ENCODE measurements at regions not wholly inside any gene's neighbourhood (a gene's known extent, or its start where the extent isn't known, plus 50 kb on each side); places are given as distances from the start of the nearest gene placed in this dataset.

DNA sequence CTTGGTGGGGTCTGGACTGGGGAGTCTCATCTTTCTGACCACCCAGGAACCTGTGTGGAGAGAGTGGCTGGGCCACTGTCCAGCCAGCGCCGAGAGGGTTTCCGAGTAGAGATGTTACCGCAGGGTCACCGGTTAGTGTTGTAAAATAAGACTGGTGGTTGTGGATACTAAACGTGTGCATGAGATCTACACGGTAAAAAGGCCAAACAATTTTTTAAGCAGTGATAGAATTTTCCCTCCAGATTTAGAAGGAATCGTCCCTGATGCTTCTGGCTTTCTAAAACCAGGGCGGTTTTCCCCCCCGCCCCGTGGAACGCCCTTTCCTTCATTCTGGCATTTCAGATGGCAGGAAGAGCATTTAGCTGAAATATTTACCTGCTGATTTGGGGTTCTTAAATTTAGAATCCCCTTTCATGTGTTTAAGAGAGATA, 72.6 kb upstream of the PPARA start:
- H3K27me3 ChIP-seq = no peaks in the 10 kb centered on the region
- 22 to 42% (median 27%) methylated on average over 12 of the region's 12 CpGs for whole genome bisulfite sequencing, 5 donors
- peaks cover 0 to 12% (median 0%) of the 10 kb centered on the region in 4 donors for H3K36me3 ChIP-seq
- H3K4me3 ChIP-seq = peak overlapping the region; percentile 59 to 91 (median 80)
- TF ChIP-seq POLR2A (IDR thresholded peaks at IDR 0.05) (no peak), EP300 (IDR thresholded peaks at IDR 0.05) (no peak), POLR2AphosphoS5 (IDR thresholded peaks at IDR 0.05) (no peak)
- TF ChIP-seq, protein P1, sequence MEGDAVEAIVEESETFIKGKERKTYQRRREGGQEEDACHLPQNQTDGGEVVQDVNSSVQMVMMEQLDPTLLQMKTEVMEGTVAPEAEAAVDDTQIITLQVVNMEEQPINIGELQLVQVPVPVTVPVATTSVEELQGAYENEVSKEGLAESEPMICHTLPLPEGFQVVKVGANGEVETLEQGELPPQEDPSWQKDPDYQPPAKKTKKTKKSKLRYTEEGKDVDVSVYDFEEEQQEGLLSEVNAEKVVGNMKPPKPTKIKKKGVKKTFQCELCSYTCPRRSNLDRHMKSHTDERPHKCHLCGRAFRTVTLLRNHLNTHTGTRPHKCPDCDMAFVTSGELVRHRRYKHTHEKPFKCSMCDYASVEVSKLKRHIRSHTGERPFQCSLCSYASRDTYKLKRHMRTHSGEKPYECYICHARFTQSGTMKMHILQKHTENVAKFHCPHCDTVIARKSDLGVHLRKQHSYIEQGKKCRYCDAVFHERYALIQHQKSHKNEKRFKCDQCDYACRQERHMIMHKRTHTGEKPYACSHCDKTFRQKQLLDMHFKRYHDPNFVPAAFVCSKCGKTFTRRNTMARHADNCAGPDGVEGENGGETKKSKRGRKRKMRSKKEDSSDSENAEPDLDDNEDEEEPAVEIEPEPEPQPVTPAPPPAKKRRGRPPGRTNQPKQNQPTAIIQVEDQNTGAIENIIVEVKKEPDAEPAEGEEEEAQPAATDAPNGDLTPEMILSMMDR (IDR thresholded peaks at IDR 0.05) = no peak
- H3K9me3 ChIP-seq = no peaks in the 10 kb centered on the region
- H3K4me1 ChIP-seq = peaks cover 54 to 89% (median 74%) of the 10 kb centered on the region in 4 donors
- peak in 1 of 2 donors; percentile 25 for DNase-seq
- intact Hi-C loops (cut with DNase I; ENCODE audit: low total_unique reads) = loop anchor here (10.0 kb wide), 1 partner anchor 63 kb away; no protein-coding TSS in a partner anchor
- peak overlapping the region; percentile 83 to 100 (median 99) for H3K27ac ChIP-seq

DNA sequence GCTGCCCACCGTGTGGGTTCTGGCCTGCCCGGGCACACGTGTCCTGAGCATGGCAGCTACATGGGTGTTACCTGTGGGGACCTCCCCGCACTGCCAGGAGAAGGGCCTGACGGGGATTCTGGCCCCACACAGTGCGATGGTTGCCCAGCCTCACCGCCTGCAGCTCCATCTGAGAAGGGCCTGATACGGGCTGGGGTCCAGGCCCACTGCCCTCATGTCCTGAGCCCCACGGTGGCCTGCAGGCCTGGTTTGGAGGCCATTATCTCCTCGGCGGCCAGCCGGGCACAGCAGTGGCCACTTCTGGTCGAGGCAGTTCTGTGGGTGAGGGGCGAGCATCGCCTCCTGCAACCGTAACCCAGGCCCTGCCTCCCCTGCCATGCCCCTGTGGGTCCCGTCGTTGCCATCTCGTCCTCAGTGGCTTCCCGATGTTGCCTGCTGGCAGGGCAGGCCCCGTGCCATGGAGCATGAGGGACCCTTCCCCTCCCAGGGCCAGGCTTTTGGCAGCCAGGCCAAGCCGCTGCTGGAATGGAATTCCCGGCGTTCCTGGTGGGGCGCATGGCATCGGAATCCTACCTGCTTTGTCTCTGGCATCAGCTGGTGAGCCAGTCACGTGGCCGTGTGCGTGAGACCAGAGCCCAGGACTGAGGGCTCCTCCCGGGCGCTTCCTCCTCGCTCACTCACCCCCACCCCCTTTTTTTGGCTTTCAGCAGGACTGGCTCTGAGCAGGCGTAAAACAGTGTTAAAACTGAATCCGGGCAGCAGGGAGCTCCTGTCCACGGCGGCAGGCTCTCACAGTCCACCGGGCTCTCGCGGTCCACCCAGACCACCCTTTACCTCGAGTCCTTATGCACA, 71.9 kb upstream of the PPARA start:
- TF ChIP-seq POLR2AphosphoS5 (IDR thresholded peaks at IDR 0.05) = peak in 2 of 3 donors; percentile 34 to 54
- TF ChIP-seq, protein P1 (IDR thresholded peaks at IDR 0.05) = no peak
- H3K9me3 ChIP-seq = no peaks in the 10 kb centered on the region
- intact Hi-C loops (cut with DNase I; ENCODE audit: low total_unique reads) = loop anchor here (10.0 kb wide), 1 partner anchor 64 kb away; no protein-coding TSS in a partner anchor
- WGBS, 5 donors = 22 to 43% (median 26%) methylated on average over 28 to 40 of the region's 40 CpGs
- DNase-seq = peak in 1 of 2 donors; percentile 81
- H3K4me3 ChIP-seq = peak overlapping the region; percentile 59 to 91 (median 80)
- no peaks in the 10 kb centered on the region for H3K27me3 ChIP-seq
- peaks cover 62 to 93% (median 81%) of the 10 kb centered on the region in 4 donors for H3K4me1 ChIP-seq
- H3K36me3 ChIP-seq = peaks cover 0 to 12% (median 0%) of the 10 kb centered on the region in 4 donors
- peak overlapping the region; percentile 96 to 100 (median 99) for H3K27ac ChIP-seq

DNA sequence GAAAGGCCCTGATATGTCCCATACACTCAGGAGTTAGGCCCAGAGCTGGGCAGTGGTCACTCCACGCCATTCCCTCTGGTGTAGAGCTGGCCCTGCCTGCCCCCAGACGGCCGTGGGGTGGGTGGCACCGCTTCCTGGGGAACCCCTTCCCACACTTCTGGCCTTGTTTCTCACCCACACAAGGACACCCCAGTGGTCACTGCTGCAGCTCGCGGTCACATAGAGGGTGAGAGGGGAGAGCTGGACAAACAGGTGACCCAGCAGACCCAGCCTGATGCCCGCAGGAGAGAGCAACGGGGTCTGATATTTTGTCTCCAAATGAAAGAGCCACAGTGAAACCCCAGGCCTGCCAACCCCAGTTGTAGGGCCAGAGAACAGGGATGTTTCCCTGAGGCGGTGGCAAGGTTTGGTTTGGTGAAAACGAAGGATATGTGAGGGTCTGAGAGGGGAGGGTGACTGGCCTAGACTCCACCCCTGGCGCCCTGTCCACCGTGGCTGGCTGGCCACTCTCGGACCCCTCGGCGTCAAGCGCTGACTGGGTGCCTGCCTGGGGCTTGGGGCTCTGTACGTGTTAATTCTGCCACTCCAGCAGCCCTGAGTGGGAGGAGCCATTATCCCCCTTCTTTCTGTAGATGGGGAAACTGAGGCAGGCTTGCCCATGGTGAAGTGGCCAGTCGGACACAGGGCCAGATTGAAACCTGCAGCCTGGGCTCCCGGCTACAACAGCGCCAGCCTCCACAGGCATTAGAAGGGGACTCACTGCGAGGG, 71.0 kb upstream of the PPARA start:
- Histone ChIP-seq H3K27ac (peak overlapping the region; percentile 96 to 100 (median 99)), H3K9me3 (no peaks in the 10 kb centered on the region), H3K4me1 (peaks cover 70 to 99% (median 85%) of the 10 kb centered on the region in 4 donors), H3K27me3 (no peaks in the 10 kb centered on the region), H3K4me3 (peak overlapping the region; percentile 59 to 91 (median 80)), H3K36me3 (peaks cover 0 to 10% (median 3%) of the 10 kb centered on the region in 4 donors)
- DNase-seq = peak in 1 of 2 donors; percentile 24
- TF ChIP-seq POLR2A (IDR thresholded peaks at IDR 0.05) = no peak
- WGBS, 5 donors = 37 to 63% (median 43%) methylated on average over 12 to 21 of the region's 21 CpGs
- intact Hi-C loops (cut with DNase I; ENCODE audit: low total_unique reads) = loop anchor here (10.0 kb wide), 1 partner anchor 64 kb away; no protein-coding TSS in a partner anchor

DNA sequence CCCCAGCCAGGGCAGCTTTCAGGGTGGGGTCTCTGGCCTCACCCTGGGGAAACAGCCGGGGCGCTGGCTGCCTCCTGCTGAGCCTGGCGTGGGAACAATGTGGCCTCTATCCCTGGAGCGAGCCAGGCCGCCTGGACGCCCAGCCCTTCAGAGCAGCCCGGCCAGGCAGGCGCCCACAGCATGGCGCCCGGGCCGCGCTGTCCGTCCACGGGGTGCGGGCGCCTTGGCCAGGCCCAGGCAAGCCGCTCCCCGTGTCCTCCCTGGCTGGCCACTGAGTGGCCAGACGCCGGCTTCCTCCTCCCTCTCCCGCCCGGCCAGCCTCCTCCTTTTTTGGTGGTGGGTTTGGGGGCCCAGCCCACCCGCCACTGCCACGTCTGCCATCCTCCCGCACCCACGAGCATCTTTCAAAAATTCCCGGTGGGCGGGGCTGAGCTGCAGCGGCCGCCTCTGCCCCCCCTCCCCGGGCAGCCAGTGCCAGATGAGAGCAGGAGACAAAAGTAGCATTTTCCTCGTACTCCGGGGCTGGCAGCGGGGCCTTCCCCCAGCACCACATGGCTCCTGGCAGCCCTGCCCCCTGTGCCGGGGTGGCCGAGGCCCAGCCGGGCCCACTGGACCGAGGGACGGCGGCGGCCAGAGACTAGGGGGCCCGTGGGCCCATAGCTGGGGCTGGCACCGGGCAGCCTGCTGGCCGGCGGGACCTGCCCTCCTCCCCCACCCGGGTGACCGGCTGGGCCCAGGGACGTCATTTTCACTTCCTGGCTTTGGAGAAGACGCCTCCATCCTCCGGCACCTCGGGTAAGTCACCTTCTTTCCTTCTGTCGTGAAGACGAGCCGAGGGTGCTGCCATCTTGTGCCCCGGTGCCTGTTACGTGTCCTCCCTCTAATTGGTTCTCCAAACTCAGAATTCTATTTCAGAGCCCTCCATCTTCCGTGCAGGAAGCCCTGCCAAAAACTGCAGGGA, 70.2 kb upstream of the PPARA start:
- Histone ChIP-seq H3K4me3 (peak overlapping the region; percentile 59 to 91 (median 80)), H3K36me3 (peaks cover 0 to 5% (median 5%) of the 10 kb centered on the region in 4 donors), H3K27me3 (no peaks in the 10 kb centered on the region), H3K4me1 (peaks cover 70 to 99% (median 85%) of the 10 kb centered on the region in 4 donors), H3K27ac (peak overlapping the region; percentile 96 to 100 (median 99)), H3K9me3 (no peaks in the 10 kb centered on the region)
- peak; percentile 67 to 70 for DNase-seq
- WGBS, 5 donors = 14 to 31% (median 20%) methylated on average over 40 to 57 of the region's 57 CpGs
- TF ChIP-seq POLR2AphosphoS5 (IDR thresholded peaks at IDR 0.05) = peak in 2 of 3 donors; percentile 19 to 46
- TF ChIP-seq, protein P1 (IDR thresholded peaks at IDR 0.05) = no peak
- intact Hi-C loops (cut with DNase I; ENCODE audit: low total_unique reads) = loop anchor here (10.0 kb wide), 1 partner anchor 65 kb away; no protein-coding TSS in a partner anchor

Data from stomach (tissue), 8 donors.